Head of caudate nucleus (tissue), 42 donors: ENCODE measurements at regions not wholly inside any gene's neighbourhood (a gene's known extent, or its start where the extent isn't known, plus 50 kb on each side); places are given as distances from the start of the nearest gene placed in this dataset.

ENCODE experiments used
- DNase-seq, 42 donors: peaks; one replicate each; pipeline versions ENCODE4 v3.0.0 to v3.0.0-alpha.2; 2020 to 2021; ENCODE audit warnings: mixed read lengths in 7 of 42
- intact Hi-C: fragments of 100-400 bp; cut with DNase I; formaldehyde crosslinking; loops from one replicate; pipeline ENCODE4 v1.15.0; 2022

DNA sequence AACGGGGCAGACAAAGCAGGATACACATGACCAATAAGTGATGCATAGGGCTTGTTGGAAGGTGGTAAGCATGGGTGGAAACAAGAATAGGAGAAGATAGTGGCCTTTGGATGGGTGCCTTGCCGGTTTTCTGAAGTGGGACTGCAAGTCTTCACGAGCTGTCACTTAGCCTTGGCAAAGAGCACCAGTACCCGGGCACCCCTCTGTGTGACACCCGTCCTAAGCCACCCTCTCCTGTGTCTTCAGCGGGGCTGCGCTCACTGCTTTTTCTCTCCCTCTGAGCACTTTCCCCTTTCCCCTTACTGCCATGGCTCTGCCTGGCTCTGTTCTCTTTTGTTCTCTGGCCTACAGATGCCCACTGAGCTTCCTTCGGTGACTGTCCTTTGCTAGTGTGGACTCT lies 399.7 kb upstream of the MKI67 start:
- intact Hi-C loops = no loop called here
- no peak for DNase-seq

DNA sequence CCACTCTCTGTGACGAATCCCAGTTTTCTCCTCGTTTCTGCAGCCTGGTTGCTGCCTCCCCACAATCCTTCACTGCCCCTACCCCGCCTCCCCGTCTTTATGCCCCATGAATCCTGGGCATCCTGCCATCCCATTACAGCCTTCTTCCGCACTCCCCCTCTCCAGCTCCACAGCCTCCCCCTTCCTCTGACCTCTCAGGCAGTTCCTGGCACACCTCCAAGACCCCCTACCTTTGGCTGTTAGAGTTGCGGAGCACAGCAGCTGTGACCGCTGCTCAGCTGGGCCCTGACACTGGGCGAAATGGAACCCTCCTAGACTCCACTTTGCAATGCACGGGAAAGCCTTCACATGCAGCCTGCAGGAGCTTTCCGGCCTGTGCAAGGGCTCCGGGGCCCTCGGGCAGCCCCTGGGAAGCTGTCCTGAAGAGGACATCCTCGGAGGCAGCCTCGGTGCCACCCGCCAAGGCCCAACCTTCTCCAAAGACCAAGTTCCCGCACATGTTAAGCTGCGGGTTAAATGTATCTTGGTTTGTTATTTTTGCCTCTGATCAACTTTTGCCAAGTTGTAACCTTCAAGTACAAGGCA lies 400.7 kb upstream of the MKI67 start:
- peak; percentile 40 to 89 (median 70) for DNase-seq
- intact Hi-C loops = no loop called here

DNA sequence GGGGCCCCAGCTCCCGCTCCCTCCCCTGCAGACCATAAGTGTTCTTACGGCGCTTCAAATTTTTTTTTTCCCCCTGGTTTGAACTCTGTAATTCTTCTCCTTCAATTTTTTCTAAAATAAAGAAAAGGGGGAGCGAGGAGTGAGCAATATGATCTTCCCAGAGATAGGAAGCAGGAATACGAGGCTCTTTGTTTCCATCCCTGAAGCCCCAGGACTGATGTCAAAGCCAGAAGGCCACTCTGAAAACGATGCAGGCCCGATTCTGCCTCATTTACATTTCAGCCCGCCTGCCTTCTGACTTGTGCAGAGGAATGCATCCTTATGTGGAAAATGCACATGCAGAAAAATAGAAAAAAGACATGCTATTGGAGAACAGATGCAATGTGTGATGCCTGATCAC lies 401.5 kb upstream of the MKI67 start:
- intact Hi-C loops = no loop called here
- peak in 19 of 42 donors; percentile 19 to 71 (median 32) for DNase-seq

DNA sequence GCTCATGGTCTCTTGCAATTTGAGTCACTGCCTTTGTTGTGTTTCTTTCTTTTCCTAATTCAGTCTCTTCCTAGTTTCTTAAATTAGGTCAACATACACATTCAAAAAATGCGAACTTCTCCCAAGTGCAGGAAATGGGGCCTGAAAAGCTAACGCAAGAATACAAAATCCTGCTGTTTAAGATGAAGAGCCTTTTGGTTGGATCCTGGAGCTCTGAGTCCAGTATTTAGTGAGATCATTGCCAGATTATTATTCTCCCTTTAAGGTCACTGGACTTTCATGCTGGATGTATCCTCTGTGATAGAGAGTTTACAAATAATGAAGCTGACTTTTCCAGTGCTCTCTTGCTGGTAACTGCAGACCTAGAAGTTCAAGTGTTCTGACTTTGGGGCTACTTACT lies 401.9 kb upstream of the MKI67 start:
- intact Hi-C loops = no loop called here
- DNase-seq = no peak

DNA sequence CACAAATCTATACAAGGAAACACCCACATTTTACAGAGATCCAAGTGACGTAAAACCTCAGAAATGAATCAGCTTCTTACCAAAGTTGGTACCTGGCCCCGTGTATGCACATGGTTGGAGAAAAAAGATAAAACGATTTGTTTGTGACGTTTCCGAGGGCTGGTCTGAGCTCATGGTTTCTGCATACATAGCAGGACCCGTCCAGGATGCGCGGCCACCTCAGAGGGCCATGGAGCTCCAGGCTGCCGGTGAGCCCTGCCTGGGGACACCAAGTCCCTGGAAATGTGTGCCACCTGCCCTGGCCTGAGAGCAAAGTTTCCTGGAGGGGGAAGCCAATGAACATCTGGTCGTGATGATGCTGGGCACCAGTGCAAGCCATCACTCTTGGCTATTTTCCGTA lies 402.6 kb upstream of the MKI67 start:
- intact Hi-C loops = no loop called here
- DNase-seq = no peak

DNA sequence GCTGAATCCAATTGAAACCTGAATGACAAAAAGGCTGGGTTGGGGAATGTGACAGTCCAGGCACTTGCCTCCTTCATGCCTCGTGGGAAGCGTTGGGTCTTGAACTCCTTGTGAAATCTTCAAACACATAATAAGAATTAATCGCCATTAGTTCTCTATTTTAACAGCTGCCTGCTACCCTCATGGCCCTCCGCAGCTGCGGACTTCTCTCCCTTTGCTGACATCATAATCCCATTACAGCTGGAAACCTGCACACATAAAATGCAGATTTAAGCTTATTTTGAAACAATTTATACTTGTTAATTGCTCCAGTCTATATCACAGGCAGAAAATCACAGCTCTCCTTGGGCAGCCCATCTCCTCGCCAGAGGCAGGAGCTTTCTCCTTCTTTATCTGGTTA lies 403.0 kb upstream of the MKI67 start:
- no peak for DNase-seq
- intact Hi-C loops = no loop called here

DNA sequence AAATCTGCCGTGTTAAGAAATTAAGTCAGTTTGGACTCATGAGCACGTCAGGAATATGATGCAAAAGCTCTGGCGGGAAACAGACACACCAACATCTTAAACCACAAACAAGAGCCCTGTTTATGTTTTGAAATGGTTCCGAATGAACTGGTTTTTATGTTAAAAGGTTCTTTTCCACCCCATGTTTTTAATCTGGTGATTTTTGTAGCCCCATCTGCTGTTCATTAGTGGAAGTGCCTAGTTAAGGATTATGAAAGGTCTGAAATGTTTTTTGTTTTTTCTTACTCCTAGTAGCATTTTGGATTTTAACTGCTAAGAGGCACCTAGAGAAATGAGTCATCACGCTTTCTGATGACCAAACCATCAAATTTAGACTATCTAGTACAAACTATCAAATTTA lies 404.1 kb upstream of the MKI67 start:
- intact Hi-C loops = loop anchor here (10.0 kb wide), 1 partner anchor 266 kb away; no protein-coding TSS in a partner anchor
- peak in 1 of 42 donors; percentile 40 for DNase-seq

DNA sequence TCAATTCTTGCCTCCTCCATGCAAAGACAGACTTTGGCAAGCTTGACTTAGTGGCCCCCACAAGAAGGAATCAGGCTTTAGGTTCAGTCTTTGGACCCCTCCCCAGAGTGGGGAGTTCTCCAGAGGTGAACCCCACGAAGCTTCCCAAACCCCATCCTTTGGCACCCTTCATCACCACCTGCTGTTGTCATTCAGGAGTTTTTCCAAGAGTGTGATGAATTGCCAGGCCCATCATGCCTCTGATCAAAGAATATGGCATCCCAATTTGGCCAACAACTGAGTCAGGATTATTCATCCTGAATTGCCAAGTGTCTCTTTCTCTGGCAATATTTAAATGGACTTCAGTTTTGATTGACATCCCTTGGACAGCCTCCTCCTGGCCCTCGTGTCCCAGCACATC lies 404.7 kb upstream of the MKI67 start:
- DNase-seq = no peak
- intact Hi-C loops = loop anchor here (10.0 kb wide), 1 partner anchor 266 kb away; no protein-coding TSS in a partner anchor

DNA sequence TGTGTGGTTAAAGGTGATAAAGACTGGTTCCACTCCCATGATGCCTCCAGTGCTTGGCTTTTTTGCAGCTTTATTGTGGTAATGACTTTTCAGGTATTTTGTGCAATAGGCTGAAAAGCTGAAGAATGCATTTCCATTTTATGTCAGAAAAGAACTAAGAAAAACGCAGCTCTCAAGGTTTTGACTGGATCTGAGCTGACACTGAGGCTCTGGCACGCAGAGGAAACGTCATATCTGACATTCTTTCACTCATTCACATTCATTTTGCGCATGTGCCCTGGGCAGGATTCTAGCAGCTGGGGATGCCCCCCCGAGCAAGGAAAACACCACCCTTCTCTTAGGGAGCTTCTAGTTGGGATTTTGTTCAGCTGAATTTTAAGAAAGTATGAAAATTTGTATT lies 408.5 kb upstream of the MKI67 start:
- intact Hi-C loops = loop anchor here (10.0 kb wide), 1 partner anchor 270 kb away; no protein-coding TSS in a partner anchor

DNA sequence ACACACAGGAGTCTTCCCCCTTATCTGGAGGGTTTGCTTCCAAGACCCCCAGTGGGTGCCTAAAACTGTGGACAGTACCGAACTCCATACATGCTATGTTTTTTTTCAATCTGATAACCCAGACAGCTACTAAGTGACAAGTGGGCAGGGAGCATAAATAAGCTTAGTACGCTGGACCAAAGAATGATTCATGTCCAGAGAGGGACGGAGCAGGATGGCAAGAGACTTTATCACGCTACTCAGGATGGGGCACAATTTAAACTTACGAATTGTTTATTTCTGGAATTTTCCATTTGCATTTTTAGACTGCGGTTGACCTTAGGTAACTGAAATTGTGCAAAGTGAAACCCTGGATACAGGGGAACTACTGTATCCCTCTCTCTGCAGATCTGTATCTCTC lies 410.0 kb upstream of the MKI67 start:
- intact Hi-C loops = loop anchor here (10.0 kb wide), 1 partner anchor 271 kb away; no protein-coding TSS in a partner anchor
- no peak for DNase-seq

More for the DNA sequence above, 408.5 kb upstream of the MKI67 start:
- DNase-seq = no peak

DNA sequence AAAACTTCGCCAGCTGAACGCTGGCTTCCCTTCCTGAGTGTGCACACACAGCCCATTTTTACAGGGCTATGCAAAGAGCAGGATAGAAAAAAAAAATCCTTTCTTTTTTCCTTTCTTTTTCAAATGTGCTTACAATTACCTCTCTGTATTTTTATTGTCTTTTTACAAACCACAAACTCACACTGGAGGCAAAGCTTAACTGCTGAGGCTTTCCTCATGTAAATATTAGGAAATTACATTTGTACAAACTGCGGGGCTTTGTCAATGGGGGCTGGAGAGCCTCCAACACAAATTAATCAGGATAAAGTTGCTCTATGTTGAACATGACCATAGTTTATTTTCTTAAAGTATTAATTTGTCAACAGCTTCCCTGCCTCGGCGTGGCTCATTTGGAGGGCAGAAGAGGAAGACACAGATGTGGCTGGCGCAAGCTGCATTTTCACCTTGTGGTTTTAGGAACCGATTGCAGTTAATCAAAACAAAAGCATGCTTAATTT lies 411.7 kb upstream of the MKI67 start:
- intact Hi-C loops = loop anchor here (10.0 kb wide), 1 partner anchor 273 kb away; no protein-coding TSS in a partner anchor
- DNase-seq = no peak

DNA sequence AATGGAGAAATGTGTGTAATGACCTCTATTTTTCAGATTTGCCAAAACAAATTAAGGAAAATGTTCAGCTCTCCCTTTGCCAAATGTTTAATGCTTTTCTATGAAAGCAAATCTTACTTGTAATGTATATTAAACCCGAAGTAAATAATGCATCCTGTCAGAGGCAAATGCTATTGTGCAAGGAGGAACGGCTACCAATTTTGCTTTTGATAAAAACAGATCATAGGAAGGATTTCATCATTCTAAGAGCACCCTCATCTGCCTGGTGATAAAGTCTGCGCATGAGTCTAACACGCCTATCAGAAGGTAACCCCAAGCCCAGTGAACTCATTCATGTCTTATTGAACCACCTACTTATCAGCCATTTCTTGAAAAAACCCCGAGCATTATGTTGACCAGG lies 412.4 kb upstream of the MKI67 start:
- intact Hi-C loops = loop anchor here (10.0 kb wide), 1 partner anchor 274 kb away; no protein-coding TSS in a partner anchor
- DNase-seq = no peak

DNA sequence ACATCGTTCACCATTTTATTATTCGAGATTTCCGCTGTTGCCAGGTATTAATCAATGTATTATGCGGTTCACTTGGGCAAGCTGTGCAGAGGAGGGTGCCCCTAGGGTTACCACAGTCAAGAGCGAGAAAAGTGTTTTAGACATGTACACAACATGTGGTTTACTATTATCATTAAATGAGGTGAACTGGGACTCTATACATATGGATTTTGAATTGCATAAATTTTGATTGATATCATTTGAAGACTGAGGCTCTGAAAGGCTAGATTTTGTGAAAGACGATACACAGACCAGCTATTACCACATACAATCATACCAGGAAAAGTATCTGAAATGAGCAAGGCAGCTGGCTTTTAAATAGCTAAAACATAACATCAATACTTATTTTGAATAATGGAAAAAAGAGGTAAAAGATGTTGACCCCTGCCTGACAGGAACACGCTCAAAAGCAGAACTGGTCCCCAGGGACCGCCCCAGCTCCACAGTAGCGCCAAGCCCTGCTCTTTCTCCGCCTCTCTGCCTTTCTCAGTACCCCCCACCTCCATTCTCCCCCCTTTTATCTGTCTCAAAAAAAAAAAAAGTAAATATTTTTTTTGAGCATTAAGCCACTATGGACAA lies 413.4 kb upstream of the MKI67 start:
- intact Hi-C loops = loop anchor here (10.0 kb wide), 1 partner anchor 275 kb away; no protein-coding TSS in a partner anchor
- no peak for DNase-seq

DNA sequence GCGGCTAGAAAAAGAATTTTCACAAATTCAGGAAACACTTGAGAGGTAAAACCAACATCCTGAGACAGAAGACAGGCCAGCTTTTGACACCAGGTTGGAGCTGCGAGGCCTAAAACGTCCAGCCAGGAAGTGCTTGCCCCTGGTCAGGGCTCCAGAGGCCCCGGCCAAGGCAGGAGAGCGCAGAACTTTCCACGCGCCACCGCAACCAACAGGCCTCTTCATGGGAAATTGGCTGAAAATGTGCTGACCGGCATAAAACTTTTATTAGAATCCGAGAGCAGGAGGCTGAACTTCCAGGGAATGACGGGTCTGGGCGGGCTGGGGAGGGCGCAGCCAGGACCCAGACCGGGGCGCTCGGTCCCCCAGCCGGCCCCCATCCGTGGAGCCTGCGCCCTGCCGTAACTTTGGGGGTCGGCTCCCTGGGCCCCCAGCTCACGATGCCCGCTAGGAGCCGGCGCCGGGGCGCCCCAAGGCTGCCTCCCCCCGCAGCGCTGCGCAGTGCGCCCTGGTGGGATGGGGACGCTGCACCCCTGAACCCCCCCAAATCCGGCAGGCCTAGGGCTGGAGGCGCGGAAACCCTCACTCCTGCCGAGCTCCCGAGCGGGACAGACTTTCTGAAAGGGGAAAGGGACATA lies 414.0 kb upstream of the MKI67 start:
- no peak for DNase-seq
- intact Hi-C loops = no loop called here

DNA sequence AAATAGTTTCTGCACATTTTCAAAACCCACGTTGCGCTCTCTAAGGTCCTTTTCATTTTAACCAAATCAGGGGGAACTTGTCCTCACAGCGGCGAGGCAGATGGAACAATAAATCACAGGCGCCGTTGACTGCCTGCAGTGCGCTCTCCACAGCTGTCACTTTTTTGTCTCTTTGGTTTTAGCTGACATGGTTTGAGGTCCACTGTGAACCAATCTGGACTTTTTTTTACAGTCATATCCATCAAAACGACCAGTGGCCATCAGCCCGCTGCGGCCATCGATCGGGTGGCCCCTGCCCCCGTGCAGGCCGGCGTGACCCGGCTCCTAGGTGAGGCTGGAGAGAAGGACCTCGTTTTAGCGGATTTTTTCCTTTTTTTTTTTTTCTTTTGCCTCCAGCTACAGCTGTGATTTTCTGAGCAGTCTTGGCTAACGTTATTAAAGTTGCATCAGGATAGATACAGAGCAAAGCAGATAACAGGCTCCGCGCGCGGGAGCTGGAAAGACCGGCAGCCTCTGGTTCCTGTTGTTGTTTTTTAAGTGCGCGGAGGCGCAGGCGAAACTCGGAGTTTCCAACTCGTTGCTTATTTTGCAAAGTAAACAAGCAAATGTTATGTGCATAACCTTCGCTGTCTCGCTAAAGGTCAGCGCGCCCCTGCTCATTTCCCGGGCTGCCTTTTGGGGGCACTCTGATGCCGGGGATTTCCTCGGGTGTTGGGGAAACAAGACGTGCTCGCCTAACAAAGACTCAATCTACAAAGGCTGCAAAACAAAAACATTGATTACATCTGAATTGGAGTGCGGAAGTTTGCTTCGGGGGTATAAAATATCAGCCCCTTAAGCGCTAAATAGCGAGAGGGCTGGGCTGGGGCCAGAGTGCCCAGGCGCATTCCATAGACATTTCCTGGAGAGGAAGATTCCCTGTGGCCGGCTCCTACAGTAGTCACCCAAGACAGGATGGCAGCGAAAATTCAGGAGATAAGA lies 414.8 kb upstream of the MKI67 start:
- DNase-seq = peak; percentile 31 to 86 (median 62)
- intact Hi-C loops = no loop called here

DNA sequence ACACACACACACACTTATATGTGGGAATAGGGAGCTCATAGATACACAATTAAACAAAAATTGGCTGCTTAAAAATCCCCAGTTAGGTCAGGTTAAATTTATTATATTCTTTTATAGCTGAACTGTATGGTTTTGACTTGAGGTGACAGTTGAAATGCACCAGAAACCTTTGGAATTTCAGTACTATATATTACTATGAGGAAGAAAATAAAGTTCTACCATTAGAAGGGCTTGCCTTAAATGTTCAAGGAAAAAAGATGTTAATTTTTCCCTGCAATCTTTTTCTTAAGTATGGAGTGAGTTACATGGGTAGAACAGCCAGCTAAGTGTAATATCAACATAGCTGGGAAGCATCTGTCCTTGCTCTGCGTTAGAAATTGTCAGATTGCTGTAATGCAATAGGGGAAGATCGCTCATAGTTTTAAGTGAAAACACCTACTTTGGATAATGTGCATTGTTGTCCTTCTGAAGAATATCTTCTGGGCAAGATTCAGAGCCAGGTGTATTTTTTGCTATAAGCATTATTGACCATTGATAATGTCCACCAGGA lies 415.8 kb upstream of the MKI67 start:
- no peak for DNase-seq
- intact Hi-C loops = no loop called here

DNA sequence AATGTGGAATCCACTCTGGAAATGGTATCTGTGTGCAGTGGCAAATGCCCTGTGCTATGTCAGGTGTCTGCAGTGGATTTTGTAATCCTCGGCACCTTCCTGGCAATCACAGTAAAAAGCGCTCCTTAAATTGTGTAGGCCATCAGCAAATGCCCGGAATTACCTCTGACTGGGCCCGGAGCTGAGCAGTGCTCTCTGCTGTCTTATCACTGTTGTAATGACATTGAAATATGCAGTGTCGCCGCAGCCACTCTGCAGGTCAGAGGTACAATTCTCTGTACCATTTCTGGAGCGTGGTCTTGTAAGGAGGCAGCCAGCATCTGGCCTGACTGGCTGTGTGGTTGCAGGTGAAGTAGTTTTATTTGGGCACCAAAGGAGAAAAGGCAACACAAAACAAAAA lies 416.4 kb upstream of the MKI67 start:
- intact Hi-C loops = no loop called here
- no peak for DNase-seq

DNA sequence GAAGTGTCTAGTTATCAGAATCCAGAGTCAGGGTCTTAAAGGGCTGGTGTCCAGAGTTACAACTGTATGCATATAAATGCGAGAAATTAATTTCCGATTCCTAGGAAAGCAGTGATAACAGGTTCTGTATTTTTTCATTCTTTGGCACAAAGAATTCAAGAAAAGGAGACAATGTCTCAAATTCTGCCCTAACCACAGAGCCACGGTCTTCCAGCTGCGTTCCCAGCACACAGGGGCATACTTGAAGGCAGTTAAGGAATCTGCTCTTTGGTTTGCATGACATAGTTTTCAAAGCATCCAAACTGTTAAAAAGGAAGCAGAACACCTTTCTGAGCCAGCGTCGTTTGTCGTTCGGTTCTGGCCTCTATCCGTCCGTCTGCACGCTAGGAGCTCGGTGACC lies 416.9 kb upstream of the MKI67 start:
- DNase-seq = no peak
- intact Hi-C loops = no loop called here

DNA sequence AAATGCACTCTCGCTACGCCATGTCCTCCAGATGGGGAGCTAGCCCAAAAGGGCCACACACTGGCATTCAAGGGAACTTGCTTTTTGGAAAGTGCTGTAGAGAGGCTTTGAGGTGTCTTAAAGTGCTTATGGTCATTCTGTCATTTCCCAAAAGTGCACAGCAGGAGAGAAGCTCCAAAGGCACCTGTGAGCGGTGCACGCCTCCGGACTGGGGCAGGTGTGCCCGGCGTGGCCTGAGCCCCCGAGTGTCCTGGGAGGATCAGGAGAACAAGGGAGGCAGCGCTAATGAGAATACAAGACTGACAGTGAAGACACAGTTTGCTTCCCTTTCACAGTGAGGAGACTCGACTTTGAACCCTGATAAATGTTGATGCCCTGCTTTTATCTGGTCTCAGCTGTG lies 419.0 kb upstream of the MKI67 start:
- DNase-seq = no peak
- intact Hi-C loops = no loop called here
